ENCODE measurements at regions not wholly inside any gene's neighbourhood (a gene's known extent, or its start where the extent isn't known, plus 50 kb on each side); places are given as distances from the start of the nearest gene placed in this dataset.

DNA sequence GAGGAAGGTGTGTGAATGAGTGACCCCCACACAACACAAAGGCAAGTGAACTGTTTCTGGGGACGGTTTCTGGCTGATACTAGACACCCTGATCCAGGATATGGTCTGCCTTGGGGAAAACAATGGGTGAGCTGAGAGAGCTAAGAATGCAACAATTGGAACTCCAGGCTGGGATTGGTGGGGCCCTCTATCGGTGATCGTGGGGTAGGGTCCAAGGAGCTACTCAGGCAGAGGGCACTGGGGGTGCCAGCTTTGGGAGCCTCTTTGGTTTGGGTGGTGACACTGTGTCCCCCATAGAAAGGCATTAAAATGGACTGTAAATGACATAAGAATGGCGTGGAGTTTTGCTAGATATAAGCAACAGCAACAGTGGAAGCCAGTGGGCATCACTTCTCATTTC lies 439.1 kb downstream of the DMAC1 start:
- Mint-ChIP-seq H3K27me3 (peaks cover 32% of the 10 kb centered on the region), H3K27ac (no peak overlapping the region), H3K9me3 (no peaks in the 10 kb centered on the region), H3K4me1 (ENCODE audit: low read depth) (no peaks in the 10 kb centered on the region), H3K36me3 (ENCODE audit: low read depth) (no peaks in the 10 kb centered on the region), H3K4me3 (no peak overlapping the region)

DNA sequence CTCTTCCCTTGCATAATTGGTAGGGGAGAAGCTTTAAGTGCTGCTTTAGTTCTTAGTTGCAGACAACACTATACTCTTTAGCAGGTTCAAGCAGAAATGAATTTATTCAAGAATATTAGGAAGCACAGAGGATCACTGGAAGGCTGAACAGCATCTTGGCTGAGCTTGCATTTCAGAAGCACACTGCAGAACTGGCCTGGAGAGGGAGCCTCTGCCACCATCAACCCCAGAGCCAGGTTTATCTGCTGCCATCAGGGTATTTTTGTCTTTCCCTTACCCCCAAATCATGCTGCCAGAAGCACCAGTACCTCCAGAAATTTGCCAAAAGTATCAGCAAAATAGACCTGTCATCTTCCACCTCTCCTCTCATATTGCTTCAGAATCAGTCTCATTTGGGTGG lies 440.7 kb downstream of the DMAC1 start:
- Mint-ChIP-seq H3K36me3 (ENCODE audit: low read depth) (no peaks in the 10 kb centered on the region), H3K9me3 (no peaks in the 10 kb centered on the region), H3K27me3 (peaks cover 44% of the 10 kb centered on the region), H3K27ac (no peak overlapping the region), H3K4me1 (ENCODE audit: low read depth) (peaks cover 4% of the 10 kb centered on the region), H3K4me3 (no peak overlapping the region)

DNA sequence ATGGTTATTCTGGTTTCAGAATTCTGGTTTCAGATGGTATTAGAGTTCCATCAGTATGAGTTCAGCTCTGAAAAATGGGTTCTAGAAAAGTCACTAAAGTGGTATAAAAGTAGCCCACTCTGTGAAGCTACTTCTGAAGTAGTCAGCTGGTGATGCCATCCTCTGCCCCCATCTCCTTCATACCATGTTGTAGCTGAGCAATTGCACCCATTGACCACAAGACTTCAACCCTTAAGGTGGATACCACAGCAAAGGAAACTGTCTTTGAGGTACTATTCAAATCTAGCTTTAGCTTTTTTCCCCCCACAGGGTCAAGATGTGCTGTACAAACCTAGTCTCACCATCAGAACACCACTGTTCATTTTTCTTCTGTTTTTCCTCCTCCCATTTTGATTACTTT lies 444.9 kb downstream of the DMAC1 start:
- Mint-ChIP-seq H3K9me3 (peaks cover 3% of the 10 kb centered on the region), H3K27me3 (peaks cover 62% of the 10 kb centered on the region), H3K4me3 (no peak overlapping the region), H3K27ac (no peak overlapping the region), H3K4me1 (ENCODE audit: low read depth) (peaks cover 4% of the 10 kb centered on the region), H3K36me3 (ENCODE audit: low read depth) (no peaks in the 10 kb centered on the region)

DNA sequence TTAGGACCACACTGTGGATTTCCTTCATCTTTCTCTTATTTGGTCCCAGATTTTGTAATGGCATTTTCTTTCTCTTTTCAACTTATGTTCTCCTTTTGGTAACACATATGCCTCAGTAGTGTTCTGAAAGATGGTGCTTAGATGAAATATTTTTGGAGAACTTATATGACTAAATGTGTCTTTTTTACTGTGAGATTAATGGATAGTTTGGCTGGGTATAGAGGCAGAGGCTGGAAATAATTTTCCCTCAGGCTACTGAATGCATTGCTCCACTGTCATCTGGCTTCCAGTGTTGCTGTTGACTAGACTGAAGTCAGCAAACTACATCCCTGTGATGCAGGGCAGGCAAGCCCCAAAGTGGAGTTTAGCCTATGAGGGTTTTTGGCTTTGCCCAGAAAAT lies 450.9 kb downstream of the DMAC1 start:
- peaks cover 5% of the 10 kb centered on the region for H3K9me3 Mint-ChIP-seq
- H3K36me3 Mint-ChIP-seq (ENCODE audit: low read depth) = no peaks in the 10 kb centered on the region
- H3K27me3 Mint-ChIP-seq = peaks cover 31% of the 10 kb centered on the region
- H3K4me1 Mint-ChIP-seq (ENCODE audit: low read depth) = no peaks in the 10 kb centered on the region
- no peak overlapping the region for H3K27ac Mint-ChIP-seq
- no peak overlapping the region for H3K4me3 Mint-ChIP-seq

DNA sequence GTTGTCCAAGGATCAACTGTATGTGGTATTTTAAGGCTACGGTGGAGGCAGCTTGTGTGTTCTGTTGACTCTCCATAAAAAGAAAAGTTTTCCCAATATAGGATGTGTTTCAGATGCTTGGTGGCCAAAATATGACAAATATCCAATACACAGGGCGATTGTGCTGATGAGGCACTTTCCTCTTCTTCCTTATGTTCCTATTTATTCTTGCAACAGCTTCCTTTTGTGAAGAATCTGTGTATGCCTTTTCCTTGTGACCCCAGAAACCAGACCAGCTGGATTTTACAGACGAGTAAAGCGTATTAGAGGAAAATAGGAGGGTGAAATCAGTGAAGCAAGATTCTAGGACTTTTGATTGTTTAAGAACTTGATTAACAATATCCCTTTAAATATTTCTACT lies 452.0 kb downstream of the DMAC1 start:
- H3K9me3 Mint-ChIP-seq = peaks cover 5% of the 10 kb centered on the region
- no peak overlapping the region for H3K27ac Mint-ChIP-seq
- H3K27me3 Mint-ChIP-seq = peaks cover 34% of the 10 kb centered on the region
- no peak overlapping the region for H3K4me3 Mint-ChIP-seq
- no peaks in the 10 kb centered on the region for H3K36me3 Mint-ChIP-seq (ENCODE audit: low read depth)
- no peaks in the 10 kb centered on the region for H3K4me1 Mint-ChIP-seq (ENCODE audit: low read depth)

DNA sequence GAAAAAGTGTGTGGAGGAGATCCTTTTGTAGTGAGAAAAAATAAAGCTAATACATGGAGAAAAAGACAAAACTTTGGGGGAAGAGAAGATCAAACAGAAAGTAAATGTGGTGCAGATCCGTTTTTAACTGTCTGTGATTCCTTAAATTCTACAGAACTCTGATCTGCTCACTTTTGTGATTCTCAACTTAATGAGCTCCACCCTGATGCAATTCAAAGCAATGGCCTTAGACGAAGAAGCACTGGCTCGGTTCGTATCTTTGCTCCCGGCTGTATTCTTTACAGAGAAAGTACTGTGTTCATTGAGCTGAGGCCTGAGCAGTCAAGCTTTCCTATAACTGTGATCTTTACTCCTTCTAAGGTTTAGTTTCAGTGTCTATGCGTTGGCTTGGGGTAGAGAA lies 453.4 kb downstream of the DMAC1 start:
- H3K36me3 Mint-ChIP-seq (ENCODE audit: low read depth) = no peaks in the 10 kb centered on the region
- H3K9me3 Mint-ChIP-seq = peaks cover 5% of the 10 kb centered on the region
- H3K4me3 Mint-ChIP-seq = no peak overlapping the region
- H3K27me3 Mint-ChIP-seq = peaks cover 22% of the 10 kb centered on the region
- H3K27ac Mint-ChIP-seq = no peak overlapping the region
- H3K4me1 Mint-ChIP-seq (ENCODE audit: low read depth) = peaks cover 7% of the 10 kb centered on the region

DNA sequence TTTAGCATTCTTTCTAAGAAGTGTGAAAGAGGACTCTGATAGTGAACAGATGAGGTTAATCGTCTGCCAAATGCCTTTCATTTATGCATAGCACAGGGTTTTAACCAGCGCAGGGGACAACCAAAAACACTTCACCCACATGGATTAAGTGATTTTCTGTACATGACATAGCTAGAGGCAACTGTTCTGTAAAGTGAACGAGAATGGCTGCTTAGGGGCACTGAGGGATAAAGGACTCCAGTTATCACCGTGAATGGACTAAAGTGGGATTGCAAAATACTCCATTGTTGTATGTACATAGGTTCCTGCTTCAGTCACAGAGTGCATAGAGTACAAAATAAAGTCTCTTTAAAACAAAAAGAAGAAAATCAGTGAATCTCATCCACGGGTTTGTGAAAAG lies 456.8 kb downstream of the DMAC1 start:
- Mint-ChIP-seq H3K36me3 (ENCODE audit: low read depth) (no peaks in the 10 kb centered on the region), H3K4me1 (ENCODE audit: low read depth) (peaks cover 7% of the 10 kb centered on the region), H3K9me3 (no peaks in the 10 kb centered on the region), H3K27me3 (peaks cover 34% of the 10 kb centered on the region), H3K4me3 (no peak overlapping the region), H3K27ac (no peak overlapping the region)

DNA sequence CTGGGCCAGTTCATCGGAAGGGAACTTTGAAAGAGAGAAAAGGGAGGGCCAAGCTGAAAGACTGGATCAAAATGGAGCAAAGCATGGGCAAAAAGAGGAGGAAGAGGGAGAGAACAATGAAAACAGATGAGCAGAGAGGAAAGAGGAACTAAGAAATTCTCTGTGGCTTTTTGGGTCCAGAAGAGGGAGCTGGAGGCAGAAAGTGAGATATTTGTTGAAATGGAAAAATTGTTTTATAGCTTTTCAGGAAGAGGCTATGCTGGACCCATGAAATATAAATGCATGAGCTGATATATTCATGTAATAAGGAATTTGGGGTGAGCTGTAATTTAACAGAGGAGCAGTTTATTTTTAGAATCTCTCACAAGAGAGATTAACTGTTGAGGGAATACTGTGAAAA lies 457.3 kb downstream of the DMAC1 start:
- H3K9me3 Mint-ChIP-seq = no peaks in the 10 kb centered on the region
- no peaks in the 10 kb centered on the region for H3K36me3 Mint-ChIP-seq (ENCODE audit: low read depth)
- peaks cover 7% of the 10 kb centered on the region for H3K4me1 Mint-ChIP-seq (ENCODE audit: low read depth)
- H3K4me3 Mint-ChIP-seq = no peak overlapping the region
- no peak overlapping the region for H3K27ac Mint-ChIP-seq
- peaks cover 38% of the 10 kb centered on the region for H3K27me3 Mint-ChIP-seq

DNA sequence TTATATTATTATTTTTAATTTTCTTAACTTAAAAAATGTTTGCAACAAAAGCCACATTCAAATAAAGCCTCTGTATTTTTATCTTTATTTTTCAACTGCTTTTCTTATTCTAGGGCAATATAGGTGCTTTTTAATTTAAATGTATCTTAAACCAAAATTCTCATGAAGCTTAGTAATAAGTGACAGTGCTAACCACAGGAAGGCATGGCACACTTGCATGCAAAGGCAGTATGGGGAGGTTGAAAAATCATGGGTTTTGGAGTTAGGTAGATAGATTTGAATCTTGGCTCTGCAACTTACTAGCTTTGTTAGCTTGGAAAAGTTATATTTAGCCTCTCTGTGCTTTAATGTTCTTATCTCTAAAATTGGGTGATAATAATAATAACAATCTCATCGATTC lies 458.0 kb downstream of the DMAC1 start:
- Mint-ChIP-seq H3K36me3 (ENCODE audit: low read depth) (no peaks in the 10 kb centered on the region), H3K9me3 (no peaks in the 10 kb centered on the region), H3K4me1 (ENCODE audit: low read depth) (peaks cover 7% of the 10 kb centered on the region), H3K27ac (no peak overlapping the region), H3K4me3 (no peak overlapping the region), H3K27me3 (peaks cover 43% of the 10 kb centered on the region)

DNA sequence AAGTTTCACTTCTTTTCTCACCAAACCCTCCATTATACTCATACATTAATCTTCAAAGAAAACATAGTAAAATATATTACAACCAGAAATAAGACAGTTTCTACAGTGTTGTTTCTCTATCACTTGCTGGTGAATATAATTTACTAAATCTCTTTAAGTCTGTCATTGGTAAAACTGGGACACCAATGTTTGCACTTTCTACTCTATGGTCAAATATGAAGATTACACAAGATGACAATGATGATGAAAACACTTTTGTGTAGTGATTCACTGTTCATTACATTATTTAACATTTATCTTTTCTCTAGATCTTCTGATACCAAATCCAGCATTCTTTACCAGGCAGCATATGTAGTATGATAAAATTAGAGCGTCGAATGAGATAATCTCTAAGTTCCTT lies 459.1 kb downstream of the DMAC1 start:
- H3K27me3 Mint-ChIP-seq = peaks cover 47% of the 10 kb centered on the region
- no peaks in the 10 kb centered on the region for H3K9me3 Mint-ChIP-seq
- H3K4me1 Mint-ChIP-seq (ENCODE audit: low read depth) = peaks cover 7% of the 10 kb centered on the region
- no peak overlapping the region for H3K27ac Mint-ChIP-seq
- H3K36me3 Mint-ChIP-seq (ENCODE audit: low read depth) = no peaks in the 10 kb centered on the region
- no peak overlapping the region for H3K4me3 Mint-ChIP-seq

DNA sequence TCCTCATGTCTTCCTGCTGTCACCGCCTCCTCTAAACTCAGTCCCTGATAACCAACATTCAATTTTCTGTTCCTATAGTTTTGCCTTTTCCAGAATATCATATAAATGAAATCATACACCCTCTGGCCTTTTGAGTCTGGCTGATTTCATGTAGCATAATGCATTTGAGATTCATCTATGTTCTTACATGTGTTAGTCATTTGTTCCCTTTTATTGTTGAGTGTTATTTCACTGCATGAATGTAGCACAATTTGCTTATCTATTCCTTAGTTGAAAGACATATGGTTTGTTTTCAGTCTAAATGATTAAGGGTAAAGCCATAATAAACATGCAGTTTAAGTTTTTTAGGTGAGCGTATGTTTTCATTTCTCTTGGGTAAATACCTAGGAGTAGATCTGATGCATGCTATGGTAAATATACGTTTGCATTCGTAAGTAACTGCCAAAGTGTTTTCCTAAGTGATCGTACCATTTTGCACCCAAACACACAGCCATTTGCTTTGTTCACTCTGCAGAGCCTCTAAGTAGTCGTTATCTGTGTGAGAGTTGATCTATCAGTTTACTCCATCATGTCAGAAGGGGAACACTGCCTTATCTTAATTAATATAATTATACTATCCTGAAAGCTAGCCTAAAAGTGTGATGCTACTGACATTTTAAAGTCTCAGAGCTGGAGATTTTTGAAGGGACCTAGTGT lies 460.8 kb downstream of the DMAC1 start:
- peaks cover 38% of the 10 kb centered on the region for H3K27me3 Mint-ChIP-seq
- H3K27ac Mint-ChIP-seq = no peak overlapping the region
- H3K4me3 Mint-ChIP-seq = no peak overlapping the region
- no peaks in the 10 kb centered on the region for H3K36me3 Mint-ChIP-seq (ENCODE audit: low read depth)
- no peaks in the 10 kb centered on the region for H3K9me3 Mint-ChIP-seq
- H3K4me1 Mint-ChIP-seq (ENCODE audit: low read depth) = peaks cover 7% of the 10 kb centered on the region

DNA sequence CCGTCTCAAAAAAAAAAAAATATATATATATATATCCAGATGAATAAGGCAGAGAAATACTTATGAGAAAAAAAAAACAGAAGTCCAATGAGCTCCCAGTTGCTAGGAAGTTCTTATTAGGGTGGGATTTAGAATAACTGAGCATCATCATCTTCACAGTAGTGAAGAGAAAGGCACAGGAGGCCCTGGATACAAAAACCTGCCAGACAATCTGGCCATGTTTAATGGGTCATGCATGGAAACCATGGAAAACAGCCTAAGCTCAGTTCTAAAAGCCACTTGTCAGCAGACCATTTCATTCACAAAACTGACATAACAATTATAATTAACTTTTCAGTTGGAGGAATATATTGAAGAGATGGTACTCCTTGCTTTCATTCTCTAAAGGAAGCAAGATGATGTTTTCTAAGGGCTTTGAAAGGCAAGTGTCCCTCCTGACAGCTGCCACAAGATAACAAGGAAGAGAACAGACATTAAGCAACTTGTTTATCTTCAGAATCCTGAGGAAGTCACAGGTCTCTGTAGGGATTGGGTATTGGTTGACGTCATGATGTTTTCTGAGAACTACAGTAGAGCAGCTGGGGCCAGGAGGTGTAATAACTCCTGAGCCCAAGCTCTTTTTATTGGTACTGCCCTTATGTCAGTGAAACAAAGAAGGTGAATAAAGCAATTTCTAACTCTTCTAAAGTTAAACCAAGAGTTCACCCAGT lies 463.1 kb downstream of the DMAC1 start:
- Mint-ChIP-seq H3K36me3 (ENCODE audit: low read depth) (no peaks in the 10 kb centered on the region), H3K4me1 (ENCODE audit: low read depth) (no peaks in the 10 kb centered on the region), H3K4me3 (no peak overlapping the region), H3K27me3 (peaks cover 31% of the 10 kb centered on the region), H3K27ac (no peak overlapping the region), H3K9me3 (no peaks in the 10 kb centered on the region)

DNA sequence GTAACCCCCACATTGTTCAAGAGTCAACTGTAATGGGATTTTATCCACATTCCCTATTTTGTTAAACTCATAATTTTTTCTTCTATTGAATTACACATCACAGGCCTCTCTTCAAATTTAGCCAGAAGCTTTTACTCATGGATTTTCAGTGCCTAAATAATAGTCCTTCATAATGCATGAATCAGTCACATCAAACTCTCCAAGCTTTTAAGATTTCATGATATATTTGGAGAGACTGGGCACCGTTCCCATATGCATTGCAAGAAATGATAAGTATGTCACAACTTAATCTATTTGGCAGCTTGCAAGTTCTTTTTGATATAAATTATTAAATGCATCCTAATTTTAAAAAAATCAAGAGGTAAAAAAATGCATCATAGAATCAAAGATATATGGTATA lies 465.9 kb downstream of the DMAC1 start:
- H3K4me3 Mint-ChIP-seq = no peak overlapping the region
- H3K27ac Mint-ChIP-seq = no peak overlapping the region
- H3K9me3 Mint-ChIP-seq = no peaks in the 10 kb centered on the region
- peaks cover 22% of the 10 kb centered on the region for H3K27me3 Mint-ChIP-seq
- no peaks in the 10 kb centered on the region for H3K4me1 Mint-ChIP-seq (ENCODE audit: low read depth)
- no peaks in the 10 kb centered on the region for H3K36me3 Mint-ChIP-seq (ENCODE audit: low read depth)

DNA sequence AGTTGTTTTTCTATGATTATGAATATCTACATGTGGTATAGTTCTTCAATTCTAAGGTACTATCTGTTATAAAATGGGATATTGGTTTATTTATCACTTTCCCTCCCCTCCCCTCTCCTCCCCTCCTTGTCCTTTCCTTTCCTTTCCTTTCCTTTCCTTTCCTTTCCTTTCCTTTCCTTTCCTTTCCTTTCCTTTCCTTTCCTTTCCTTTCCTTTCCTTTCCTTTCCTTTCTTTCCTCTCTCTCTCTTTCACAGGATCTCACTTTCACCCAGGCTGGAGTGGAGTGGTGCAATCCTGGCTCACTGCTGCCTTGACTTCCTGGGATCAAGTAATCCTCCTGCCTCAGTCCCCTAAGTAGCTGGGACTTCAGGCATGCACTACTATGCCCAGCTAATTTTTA lies 466.8 kb downstream of the DMAC1 start:
- Mint-ChIP-seq H3K4me3 (no peak overlapping the region), H3K4me1 (ENCODE audit: low read depth) (no peaks in the 10 kb centered on the region), H3K27ac (no peak overlapping the region), H3K36me3 (ENCODE audit: low read depth) (no peaks in the 10 kb centered on the region), H3K27me3 (peaks cover 22% of the 10 kb centered on the region), H3K9me3 (no peaks in the 10 kb centered on the region)

DNA sequence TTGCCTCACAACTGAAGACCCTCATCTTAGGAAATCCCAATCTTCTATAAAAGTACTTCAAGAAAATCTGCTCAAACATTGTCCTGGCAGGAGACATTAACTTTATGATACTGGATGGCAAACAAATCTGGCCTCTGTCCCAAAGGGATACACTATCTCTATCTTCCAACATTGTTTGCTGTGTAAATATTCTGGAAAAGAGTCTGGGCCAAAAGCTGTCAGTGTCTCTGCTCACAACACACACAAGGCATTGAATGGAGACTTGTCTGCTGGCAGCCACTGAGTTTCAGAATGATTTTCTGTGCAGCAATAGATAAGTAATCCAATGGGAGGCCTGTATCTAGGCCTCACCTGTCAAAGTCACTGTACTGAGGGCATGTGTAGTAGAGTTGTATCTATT lies 471.1 kb downstream of the DMAC1 start:
- Mint-ChIP-seq H3K36me3 (ENCODE audit: low read depth) (no peaks in the 10 kb centered on the region), H3K9me3 (no peaks in the 10 kb centered on the region), H3K27ac (no peak overlapping the region), H3K27me3 (peaks cover 10% of the 10 kb centered on the region), H3K4me1 (ENCODE audit: low read depth) (no peaks in the 10 kb centered on the region), H3K4me3 (no peak overlapping the region)

DNA sequence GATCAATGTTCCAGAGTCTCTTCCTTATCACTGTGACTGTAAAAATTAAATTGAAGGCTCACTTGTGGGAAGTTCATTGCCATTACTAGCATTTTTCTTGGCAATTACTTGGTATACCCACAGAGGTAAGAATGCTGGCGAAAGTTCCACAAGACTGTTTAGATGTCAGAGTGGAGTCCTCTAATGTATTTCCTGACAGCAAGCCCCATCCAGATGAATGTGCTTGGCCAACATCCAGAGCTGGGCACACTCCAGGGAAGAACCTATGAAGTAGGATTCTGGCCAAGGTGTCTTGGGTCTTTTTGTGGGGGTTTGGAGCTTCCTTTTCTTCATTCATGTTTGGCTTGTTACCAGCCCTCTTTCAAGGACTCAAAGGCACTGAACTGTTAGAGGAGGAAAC lies 473.6 kb downstream of the DMAC1 start:
- peaks cover 10% of the 10 kb centered on the region for H3K27me3 Mint-ChIP-seq
- no peak overlapping the region for H3K27ac Mint-ChIP-seq

More for the DNA sequence above, 473.6 kb downstream of the DMAC1 start:
- H3K4me3 Mint-ChIP-seq = no peak overlapping the region
- no peaks in the 10 kb centered on the region for H3K4me1 Mint-ChIP-seq (ENCODE audit: low read depth)
- H3K36me3 Mint-ChIP-seq (ENCODE audit: low read depth) = no peaks in the 10 kb centered on the region
- no peaks in the 10 kb centered on the region for H3K9me3 Mint-ChIP-seq

Data from stimulated activated naive CD8-positive, alpha-beta T cell treated with anti-CD3 and anti-CD28 coated beads, Interleukin-15, Interleukin-2, amounts not matched to agents 100 ng/mL and 50 ng/mL, for 24 hours (primary cell).